OCI-LY1 (cell line): ENCODE measurements at regions not wholly inside any gene's neighbourhood (a gene's known extent, or its start where the extent isn't known, plus 50 kb on each side); places are given as distances from the start of the nearest gene placed in this dataset.

Experiments
- EZH2 ChIP-seq: fragments of 200-600 bp; sonication (generic), shearing (Covaris generic); IDR thresholded peaks from 2 replicates; pipeline ENCODE4 v1.8.0; 2017; ENCODE audit warnings: borderline replicate concordance, mixed run types, mild to moderate bottlenecking, antibody characterized with exemption, low read length, moderate library complexity, mixed read lengths
- TF ChIP-seq, protein P1 (sequence below): fragments of 200-600 bp; sonication (generic), shearing (Covaris generic); IDR thresholded peaks from 2 replicates; pipeline ENCODE4 v1.5.1; 2017; ENCODE audit warnings: mild to moderate bottlenecking, antibody characterized with exemption, low read length, moderate library complexity, mixed read lengths

DNA sequence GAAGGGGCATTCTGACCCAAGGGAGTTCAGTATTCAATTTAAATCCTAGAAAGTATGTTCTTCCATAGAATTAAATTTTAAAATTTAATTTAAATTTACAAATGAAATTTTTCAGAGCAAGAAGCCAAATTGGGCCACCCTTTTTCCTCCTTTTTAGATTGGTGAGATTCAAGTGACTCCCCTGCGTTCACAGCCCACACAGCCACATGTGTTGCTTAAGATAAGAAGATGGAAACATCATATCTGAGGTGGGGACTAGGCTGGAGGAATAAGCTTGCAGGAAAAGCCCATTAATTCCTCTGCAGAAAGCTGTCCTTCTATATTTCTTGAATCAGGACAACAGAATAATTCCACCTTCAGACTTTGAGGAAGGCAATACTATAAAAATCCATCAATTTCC is 392.7 kb upstream of the ZNF507 start:
- TF ChIP-seq, protein P1, sequence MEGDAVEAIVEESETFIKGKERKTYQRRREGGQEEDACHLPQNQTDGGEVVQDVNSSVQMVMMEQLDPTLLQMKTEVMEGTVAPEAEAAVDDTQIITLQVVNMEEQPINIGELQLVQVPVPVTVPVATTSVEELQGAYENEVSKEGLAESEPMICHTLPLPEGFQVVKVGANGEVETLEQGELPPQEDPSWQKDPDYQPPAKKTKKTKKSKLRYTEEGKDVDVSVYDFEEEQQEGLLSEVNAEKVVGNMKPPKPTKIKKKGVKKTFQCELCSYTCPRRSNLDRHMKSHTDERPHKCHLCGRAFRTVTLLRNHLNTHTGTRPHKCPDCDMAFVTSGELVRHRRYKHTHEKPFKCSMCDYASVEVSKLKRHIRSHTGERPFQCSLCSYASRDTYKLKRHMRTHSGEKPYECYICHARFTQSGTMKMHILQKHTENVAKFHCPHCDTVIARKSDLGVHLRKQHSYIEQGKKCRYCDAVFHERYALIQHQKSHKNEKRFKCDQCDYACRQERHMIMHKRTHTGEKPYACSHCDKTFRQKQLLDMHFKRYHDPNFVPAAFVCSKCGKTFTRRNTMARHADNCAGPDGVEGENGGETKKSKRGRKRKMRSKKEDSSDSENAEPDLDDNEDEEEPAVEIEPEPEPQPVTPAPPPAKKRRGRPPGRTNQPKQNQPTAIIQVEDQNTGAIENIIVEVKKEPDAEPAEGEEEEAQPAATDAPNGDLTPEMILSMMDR, result no peak
- no peak for TF ChIP-seq EZH2
